H9 (cell line): ENCODE measurements at regions not wholly inside any gene's neighbourhood (a gene's known extent, or its start where the extent isn't known, plus 50 kb on each side); places are given as distances from the start of the nearest gene placed in this dataset.

ENCODE experiments used
- DNase-seq: peaks from one replicate; pipeline ENCODE4 v3.0.0-alpha.2; 2017
- H2AFZ ChIP-seq: one replicate; pipeline ENCODE4 v1.6.1; 2013; ENCODE audit warnings: mild to moderate bottlenecking, low read length, control low read depth, moderate library complexity
- H2AK5ac ChIP-seq: 2 replicates; pipeline ENCODE4 v1.6.1; 2013; ENCODE audit warnings: low read length, control low read depth, mixed read lengths; ENCODE audit not compliant: insufficient read length
- H2BK120ac ChIP-seq: one replicate; pipeline ENCODE4 v1.6.1; 2013; ENCODE audit warnings: low read depth, mild to moderate bottlenecking, low read length, control low read depth, inconsistent platforms; ENCODE audit not compliant: poor library complexity, severe bottlenecking
- H2BK12ac ChIP-seq: 2 replicates; pipeline ENCODE4 v1.6.1; 2013; ENCODE audit warnings: low read length, control low read depth, mixed read lengths, low read depth; ENCODE audit not compliant: insufficient read length
- H2BK15ac ChIP-seq: 2 replicates; pipeline ENCODE4 v1.6.1; 2013; ENCODE audit warnings: low read depth, low read length, control low read depth
- H2BK20ac ChIP-seq: one replicate; pipeline ENCODE4 v1.6.1; 2013; ENCODE audit warnings: low read depth, mild to moderate bottlenecking, low read length, control low read depth, inconsistent platforms; ENCODE audit not compliant: poor library complexity, severe bottlenecking
- H2BK5ac ChIP-seq: 2 replicates; pipeline ENCODE4 v1.6.1; 2013; ENCODE audit warnings: low read length, control low read depth, mixed read lengths; ENCODE audit not compliant: insufficient read length
- H3K14ac ChIP-seq: 2 replicates; pipeline ENCODE4 v1.6.1; 2013; ENCODE audit warnings: low read length, control low read depth; ENCODE audit not compliant: insufficient read depth
- H3K18ac ChIP-seq: 2 replicates; pipeline ENCODE4 v1.6.1; 2013; ENCODE audit warnings: low read depth, mild to moderate bottlenecking, mixed read lengths, low read length, control low read depth; ENCODE audit not compliant: insufficient read length
- H3K23ac ChIP-seq: 2 replicates; pipeline ENCODE4 v1.6.1; 2013; ENCODE audit warnings: low read length, control low read depth, mixed read lengths, low read depth; ENCODE audit not compliant: insufficient read length
- H3K23me2 ChIP-seq: 2 replicates; pipeline ENCODE4 v1.6.1; 2013; ENCODE audit warnings: low read depth, mild to moderate bottlenecking, mixed read lengths, low read length, control low read depth; ENCODE audit not compliant: insufficient read length, poor library complexity, severe bottlenecking
- H3K27ac ChIP-seq: 2 replicates; pipeline ENCODE4 v1.5.1; 2013; ENCODE audit warnings: low read length, control low read depth, mixed read lengths, low read depth; ENCODE audit not compliant: insufficient read length
- H3K27me3 ChIP-seq: 2 replicates; pipeline ENCODE4 v1.6.1; 2013; ENCODE audit warnings: low read length, control low read depth, inconsistent platforms; ENCODE audit not compliant: insufficient read depth
- H3K4ac ChIP-seq: 2 replicates; pipeline ENCODE4 v1.6.1; 2013; ENCODE audit warnings: low read depth, mild to moderate bottlenecking, control low read depth, inconsistent platforms, low read length, moderate library complexity
- H3K4me1 ChIP-seq: 2 replicates; pipeline ENCODE4 v1.6.1; 2013; ENCODE audit warnings: low read length, control low read depth, inconsistent platforms; ENCODE audit not compliant: insufficient read depth
- H3K4me2 ChIP-seq: 2 replicates; pipeline ENCODE4 v1.6.1; 2013; ENCODE audit warnings: low read length, control low read depth, mixed read lengths; ENCODE audit not compliant: insufficient read length, insufficient read depth
- H3K56ac ChIP-seq: 2 replicates; pipeline ENCODE4 v1.6.1; 2013; ENCODE audit warnings: low read depth, mild to moderate bottlenecking, mixed read lengths, low read length, control low read depth; ENCODE audit not compliant: insufficient read length
- H3K79me1 ChIP-seq: 2 replicates; pipeline ENCODE4 v1.6.1; 2013; ENCODE audit warnings: low read depth, mild to moderate bottlenecking, moderate library complexity, low read length, control low read depth, inconsistent platforms; ENCODE audit not compliant: insufficient read depth, poor library complexity, severe bottlenecking
- H3K79me2 ChIP-seq: 2 replicates; pipeline ENCODE4 v1.6.1; 2013; ENCODE audit warnings: low read length, control low read depth, inconsistent platforms; ENCODE audit not compliant: insufficient read depth
- H3K9ac ChIP-seq: 2 replicates; pipeline ENCODE4 v1.6.1; 2013; ENCODE audit warnings: low read length, control low read depth, mixed read lengths; ENCODE audit not compliant: insufficient read length; ENCODE audit errors: extremely low read depth
- H3K9me3 ChIP-seq: one replicate; pipeline ENCODE4 v1.6.1; 2013; ENCODE audit warnings: low read depth, low read length, inconsistent platforms; ENCODE audit not compliant: control insufficient read depth
- H3T11ph ChIP-seq: one replicate; pipeline ENCODE4 v1.6.1; 2013; ENCODE audit warnings: mild to moderate bottlenecking, low read length, control low read depth, inconsistent platforms
- H4K20me1 ChIP-seq: one replicate; pipeline ENCODE4 v1.6.1; 2013; ENCODE audit not compliant: control insufficient read depth, insufficient read length, insufficient read depth
- H4K5ac ChIP-seq: 2 replicates; pipeline ENCODE4 v1.6.1; 2013; ENCODE audit warnings: low read depth, mild to moderate bottlenecking, mixed read lengths, low read length, control low read depth; ENCODE audit not compliant: insufficient read length
- H4K8ac ChIP-seq: replicated peaks from 2 replicates; pipeline ENCODE4 v1.6.1; 2013; ENCODE audit warnings: low read length, control low read depth, mixed read lengths, low read depth; ENCODE audit not compliant: insufficient read length
- H4K91ac ChIP-seq: 2 replicates; pipeline ENCODE4 v1.6.1; 2013; ENCODE audit warnings: low read depth, mild to moderate bottlenecking, moderate library complexity, mixed read lengths, low read length, control low read depth; ENCODE audit not compliant: insufficient read length
- H3K27ac Mint-ChIP-seq, 3 experiments: 2 replicates in 2 of 3; 3 replicates in 1 of 3; pipeline ENCODE4 v1.8.0; 2020 to 2021; ENCODE audit warnings: mixed read lengths in 3 of 3, mild to moderate bottlenecking in 1 of 3, moderate library complexity in 1 of 3
- H3K27me3 Mint-ChIP-seq: 2 replicates; pipeline ENCODE4 v1.8.0; 2021; ENCODE audit warnings: low read depth, mild to moderate bottlenecking, moderate library complexity, mixed read lengths
- H3K36me3 Mint-ChIP-seq, 3 experiments: 2 replicates in 2 of 3; 3 replicates in 1 of 3; pipeline ENCODE4 v1.8.0; 2020 to 2021; ENCODE audit warnings: low read depth in 3 of 3, mixed read lengths in 3 of 3; ENCODE audit not compliant: insufficient read depth in 1 of 3
- H3K4me1 Mint-ChIP-seq, 2 experiments: 2 replicates each; pipeline ENCODE4 v1.8.0; 2020; ENCODE audit warnings: mixed read lengths in 2 of 2
- H3K4me3 Mint-ChIP-seq, 2 experiments: 2 replicates in 1 of 2; 3 replicates in 1 of 2; pipeline ENCODE4 v1.8.0; 2020 to 2021; ENCODE audit warnings: mild to moderate bottlenecking in 2 of 2, mixed read lengths in 2 of 2, moderate library complexity in 1 of 2
- H3K9me3 Mint-ChIP-seq, 2 experiments: 2 replicates in 1 of 2; 3 replicates in 1 of 2; pipeline ENCODE4 v1.8.0; 2020; ENCODE audit warnings: mild to moderate bottlenecking in 2 of 2, mixed read lengths in 2 of 2, moderate library complexity in 1 of 2
- CTCF ChIP-seq: fragments of 200-600 bp; sonication (generic); conservative IDR thresholded peaks from 3 replicates; pipeline ENCODE4 v1.8.0; 2021; ENCODE audit warnings: antibody characterized with exemption, mild to moderate bottlenecking
- WGBS: extraction: QIAGEN DNeasy Blood & Tissue Kit; methylation state at CpG from one replicate; pipeline ENCODE4 v1.1.7; 2013; ENCODE audit warnings: missing lambda C conversion rate, low lambda C conversion rate, mixed read lengths; ENCODE audit not compliant: insufficient read length; ENCODE audit errors: extremely low coverage; 5-methylcytosine and 5-hydroxymethylcytosine counted together

- DNase-seq, result no peak
- H3K56ac ChIP-seq, result no peak overlapping the region
- no peak overlapping the region for H3K27ac ChIP-seq
- Mint-ChIP-seq H3K4me1 (no peaks in the 10 kb centered on the region), H3K27me3 (peaks cover 5% of the 10 kb centered on the region), H3K4me3 (no peak overlapping the region), H3K36me3 (no peaks in the 10 kb centered on the region), H3K9me3 (no peaks in the 10 kb centered on the region), H3K27ac (no peak overlapping the region)
- H4K8ac ChIP-seq, result no peak overlapping the region
- H2BK15ac ChIP-seq, result no peak overlapping the region
- H3T11ph ChIP-seq, result no peak overlapping the region
- H4K20me1 ChIP-seq, result no peaks in the 10 kb centered on the region
- H3K23me2 ChIP-seq, result no peaks in the 10 kb centered on the region
- WGBS, result no CpG with 5 or more reads among the region's 2 CpGs
- no peaks in the 10 kb centered on the region for H3K4me1 ChIP-seq
- no peak overlapping the region for H2AK5ac ChIP-seq
- H2BK120ac ChIP-seq, result no peak overlapping the region
- no peak overlapping the region for H3K4me2 ChIP-seq
- no peak overlapping the region for H3K14ac ChIP-seq
- no peaks in the 10 kb centered on the region for H3K79me1 ChIP-seq
- no peak overlapping the region for H3K4ac ChIP-seq
- H3K9ac ChIP-seq, result no peak overlapping the region
- TF ChIP-seq CTCF, result no peak
- no peaks in the 10 kb centered on the region for H3K79me2 ChIP-seq
- H4K91ac ChIP-seq, result no peak overlapping the region
- H3K18ac ChIP-seq, result no peak overlapping the region
- no peak overlapping the region for H2BK5ac ChIP-seq
- H2BK12ac ChIP-seq, result no peak overlapping the region
- no peaks in the 10 kb centered on the region for H3K27me3 ChIP-seq
- H2AFZ ChIP-seq, result no peak overlapping the region
- no peak overlapping the region for H2BK20ac ChIP-seq
- H3K9me3 ChIP-seq, result no peaks in the 10 kb centered on the region
- no peak overlapping the region for H3K23ac ChIP-seq
- H4K5ac ChIP-seq, result no peak overlapping the region
Observed at GRCh38 chr10:117662126-117662525, 119.6 kb downstream of the EMX2 start.
